Glomerular visceral epithelial cell (primary cell): ENCODE measurements at regions not wholly inside any gene's neighbourhood (a gene's known extent, or its start where the extent isn't known, plus 50 kb on each side); places are given as distances from the start of the nearest gene placed in this dataset.

Experiments used
- DNase-seq: peaks from one replicate; pipeline ENCODE4 v3.0.0-alpha.2; 2016; ENCODE audit errors: extremely low spot score

- DNase-seq = no peak
These were observed 454.6 kb downstream of the PCNX1 start for GRCh38 chr14:71361874-71362273.

DNA sequence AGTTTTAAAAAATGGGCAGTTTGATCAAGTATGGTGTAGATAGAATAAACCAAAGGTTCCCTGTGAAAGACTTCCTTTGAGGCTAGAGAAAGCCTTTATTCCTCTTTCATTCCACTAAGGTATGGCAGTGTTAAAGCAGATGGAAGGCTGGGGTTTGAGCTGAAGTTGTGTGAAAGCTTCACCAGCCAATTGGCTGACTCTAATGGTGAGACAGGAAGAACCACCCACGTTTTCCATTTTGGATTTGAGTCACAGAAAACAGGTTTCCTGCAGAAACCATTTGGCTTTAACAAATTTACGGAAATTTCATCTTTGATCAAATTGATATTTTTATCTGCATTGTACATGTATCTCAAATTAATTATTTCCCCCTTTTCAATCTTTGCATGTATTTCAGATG, 455.0 kb downstream of the PCNX1 start:
- DNase-seq = no peak

- DNase-seq = no peak
These were observed 455.8 kb downstream of the PCNX1 start for GRCh38 chr14:71362920-71363584.

GRCh38 chr14:71363946-71364925, 457.0 kb downstream of the PCNX1 start:
- no peak for DNase-seq

GRCh38 chr14:71365361-71365760, 458.1 kb downstream of the PCNX1 start:
- DNase-seq = no peak

- no peak for DNase-seq
These were observed 459.6 kb downstream of the PCNX1 start for GRCh38 chr14:71366861-71367260.

DNA sequence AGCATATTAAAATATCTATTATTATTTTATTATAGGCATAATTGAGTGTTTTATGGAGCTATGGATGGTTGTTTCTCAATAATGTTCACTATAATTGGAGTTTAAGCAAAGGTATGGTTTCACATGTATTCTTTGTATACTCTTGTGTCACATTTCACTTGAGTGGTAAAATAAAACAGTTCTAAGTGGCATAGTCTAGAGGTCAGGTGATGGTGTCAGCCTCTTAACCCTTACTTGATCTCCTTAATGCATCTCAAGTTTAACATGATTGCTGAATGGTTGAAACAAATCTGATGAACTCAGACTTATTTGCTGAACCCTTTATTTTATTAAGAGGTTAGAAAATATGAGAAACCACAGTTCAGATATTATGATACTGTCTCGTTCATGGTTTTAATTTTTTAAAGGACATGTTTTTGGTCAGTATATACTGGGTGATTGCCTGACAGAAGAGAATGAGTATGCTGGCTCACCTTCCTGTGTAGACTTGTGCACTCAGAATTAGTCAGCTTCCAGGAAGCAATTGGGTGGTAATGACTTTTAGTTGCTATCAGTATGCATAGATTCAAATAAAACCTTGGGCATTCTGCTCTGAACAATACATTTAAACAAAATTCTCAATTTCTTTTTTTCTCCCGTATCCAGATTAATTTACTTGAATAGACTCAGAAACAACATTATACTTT, 464.6 kb downstream of the PCNX1 start:
- peak; percentile 30 for DNase-seq

GRCh38 chr14:71372411-71372838, 465.2 kb downstream of the PCNX1 start:
- DNase-seq = peak; percentile 21

DNA sequence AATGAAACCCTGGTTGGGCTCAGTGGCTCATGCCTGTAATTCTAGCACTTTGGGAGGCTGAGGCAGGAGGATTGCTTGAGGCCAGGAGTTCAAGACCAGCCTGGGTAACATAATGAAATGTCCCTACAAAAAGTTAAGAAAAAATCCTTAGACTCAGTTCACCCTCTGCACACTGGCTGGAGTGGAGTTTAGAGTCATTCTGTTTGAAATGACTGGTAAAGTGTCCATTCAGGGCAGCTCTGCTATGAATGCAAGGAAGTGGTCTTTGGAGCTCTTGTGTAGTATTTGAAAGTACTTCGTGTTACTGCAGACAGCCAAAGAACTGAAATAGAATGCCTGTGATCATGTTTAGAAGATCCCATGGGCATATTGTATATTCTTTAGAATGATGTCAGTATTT, 466.5 kb downstream of the PCNX1 start:
- no peak for DNase-seq

- no peak for DNase-seq
These were observed 467.7 kb downstream of the PCNX1 start for GRCh38 chr14:71374989-71375388.

- no peak for DNase-seq
These were observed 469.8 kb downstream of the PCNX1 start for GRCh38 chr14:71377099-71377498.

- peak; percentile 16 for DNase-seq
These were observed 473.0 kb downstream of the PCNX1 start for GRCh38 chr14:71380271-71380670.

DNA sequence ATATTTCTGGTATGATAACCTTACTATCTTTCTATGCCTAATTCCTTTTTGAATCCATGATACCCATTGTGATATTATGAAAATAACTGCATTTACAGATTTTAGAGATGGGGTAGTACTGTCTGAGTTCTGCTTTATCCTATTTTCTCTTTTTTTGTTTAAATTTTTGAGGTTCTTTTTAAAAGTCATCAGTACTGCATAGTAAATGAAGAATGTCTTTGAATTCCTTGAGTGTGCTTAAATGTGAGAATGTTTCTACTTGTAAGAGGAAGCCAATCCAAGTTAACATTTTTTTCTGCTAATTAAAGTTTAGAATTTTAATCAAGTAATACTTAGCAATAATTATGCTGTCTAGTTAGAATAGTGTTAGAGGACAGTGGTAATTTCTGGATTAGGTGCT, 474.6 kb downstream of the PCNX1 start:
- DNase-seq = no peak

GRCh38 chr14:71382315-71382714, 475.1 kb downstream of the PCNX1 start:
- DNase-seq = no peak

DNA sequence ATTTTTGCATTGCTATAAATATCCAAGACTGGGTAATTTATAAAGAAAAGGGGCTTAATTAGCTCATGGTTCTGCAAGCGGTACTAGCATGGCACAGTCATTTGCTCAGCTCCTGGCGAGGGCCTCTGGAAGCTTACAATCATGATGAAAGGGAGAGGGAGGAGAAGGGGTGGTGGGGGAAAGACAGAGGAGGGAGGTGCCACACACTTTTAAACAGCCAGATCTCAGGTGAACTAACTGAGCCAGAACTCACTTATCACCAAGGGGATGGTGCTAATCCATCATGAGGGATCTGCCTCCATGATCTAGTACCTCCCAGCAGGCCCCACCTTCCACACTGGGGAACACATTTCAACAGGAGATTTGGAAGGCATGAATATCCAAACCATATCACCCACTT, 476.3 kb downstream of the PCNX1 start:
- no peak for DNase-seq

GRCh38 chr14:71384007-71384845, 477.0 kb downstream of the PCNX1 start:
- DNase-seq = no peak

GRCh38 chr14:71387753-71388152, 480.5 kb downstream of the PCNX1 start:
- DNase-seq = no peak

DNA sequence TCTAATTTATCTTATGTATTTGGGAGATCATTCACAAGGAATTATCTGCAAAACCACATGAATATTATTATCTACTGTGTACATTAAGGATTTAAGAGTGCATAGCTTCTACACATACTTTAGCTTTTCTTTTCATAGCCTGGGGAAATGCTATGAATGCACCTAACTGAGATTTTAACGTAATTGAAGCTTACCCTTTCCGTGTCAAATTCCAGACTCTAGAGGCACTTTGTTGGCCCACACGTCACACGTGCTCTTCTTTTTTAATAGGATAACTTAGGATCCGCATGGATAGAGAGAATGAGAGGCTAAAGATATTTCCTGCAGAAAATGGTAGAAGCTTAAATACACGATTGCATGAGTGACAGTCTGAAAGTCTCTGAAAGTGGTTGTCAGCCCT, 481.1 kb downstream of the PCNX1 start:
- DNase-seq = no peak

DNA sequence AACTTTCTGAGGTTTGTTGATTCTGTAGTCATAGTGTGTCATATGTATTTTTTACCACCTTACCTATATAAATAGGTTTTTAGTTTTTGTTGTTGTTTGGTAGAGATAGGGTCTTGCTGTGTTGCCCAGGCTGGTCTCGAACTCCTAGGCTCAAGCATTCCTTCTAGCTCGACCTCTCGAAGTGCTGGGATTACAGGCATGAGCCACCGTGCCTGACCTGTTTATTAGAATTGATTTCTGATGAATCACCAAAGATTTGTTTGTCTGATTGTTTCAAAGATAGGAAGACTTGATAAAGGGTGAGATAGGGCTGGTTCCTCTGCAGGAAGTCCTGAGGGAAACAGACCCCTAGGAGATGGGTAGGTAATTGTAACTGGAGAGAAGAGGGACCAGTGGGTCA, 481.6 kb downstream of the PCNX1 start:
- DNase-seq = no peak

DNA sequence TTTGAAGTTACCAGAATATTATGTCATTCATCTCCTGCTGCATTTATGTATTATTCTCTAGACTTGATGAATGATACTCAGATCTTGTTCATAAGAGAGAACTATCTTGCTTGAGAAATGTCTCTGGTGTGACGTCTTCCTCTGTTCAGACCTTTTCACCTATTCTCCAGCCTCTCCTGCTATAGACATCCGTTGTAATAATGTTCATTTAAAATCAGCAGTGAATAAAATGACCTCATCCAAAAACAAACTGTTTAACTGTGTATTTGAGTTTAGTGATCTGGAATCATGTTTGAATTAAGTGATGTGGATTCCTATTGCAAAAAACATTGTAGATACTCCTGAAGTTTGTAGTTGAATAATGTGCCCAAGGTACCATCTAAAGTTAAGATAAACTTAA, 487.1 kb downstream of the PCNX1 start:
- DNase-seq = no peak

DNA sequence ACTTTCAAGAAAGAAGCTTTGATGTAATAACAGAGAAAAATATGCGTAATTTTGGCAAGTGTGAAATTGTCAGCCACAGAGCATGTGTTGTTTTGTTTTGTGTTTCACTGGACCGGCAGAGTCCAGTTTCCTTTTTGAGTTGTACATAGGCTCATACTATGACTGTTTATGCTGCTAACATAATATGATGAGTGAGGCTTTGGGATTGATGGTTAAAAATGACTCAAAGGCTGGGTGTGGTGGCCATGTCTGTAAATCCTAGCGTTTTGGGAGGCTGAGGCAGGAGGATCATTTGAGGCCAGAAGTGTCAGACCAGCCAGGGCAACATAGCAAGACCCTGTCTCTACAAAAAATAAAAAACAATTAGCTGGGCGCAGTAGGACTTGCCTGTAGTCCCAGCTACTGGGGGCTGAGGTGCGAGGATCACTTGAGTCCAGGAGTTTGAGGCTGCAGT, 487.9 kb downstream of the PCNX1 start:
- no peak for DNase-seq
